Amniotic stem cell (primary cell): ENCODE measurements at regions not wholly inside any gene's neighbourhood (a gene's known extent, or its start where the extent isn't known, plus 50 kb on each side); places are given as distances from the start of the nearest gene placed in this dataset.
"Not testable (repeated sequence)": the region's sequence is repeated elsewhere in the genome, so short reads cannot be mapped to it uniquely, and the experiment has no call there.

Experiments
- DNase-seq: peaks from one replicate; lab custom pipeline; 2025; lab: John Stamatoyannopoulos, UW

GRCh38 chr7:46068159-46068558 lies 147.1 kb upstream of the IGFBP3 start:
- no peak for DNase-seq

GRCh38 chr7:46059308-46060020 lies 138.4 kb upstream of the IGFBP3 start:
- no peak for DNase-seq

GRCh38 chr7:46058086-46058823 lies 137.2 kb upstream of the IGFBP3 start:
- DNase-seq, result no peak

- DNase-seq, result no peak
Observed at GRCh38 chr7:46054915-46055314, 133.8 kb upstream of the IGFBP3 start.

GRCh38 chr7:46054272-46054671 lies 133.2 kb upstream of the IGFBP3 start:
- DNase-seq, result no peak

- DNase-seq, result no peak
Observed at GRCh38 chr7:46047581-46047980, 126.5 kb upstream of the IGFBP3 start.

GRCh38 chr7:46043338-46043737 lies 122.3 kb upstream of the IGFBP3 start:
- DNase-seq, result not testable (repeated sequence)

- not testable (repeated sequence) for DNase-seq
Observed at GRCh38 chr7:46039813-46040212, 118.7 kb upstream of the IGFBP3 start.

- DNase-seq, result no peak
Observed at GRCh38 chr7:46035166-46035565, 114.1 kb upstream of the IGFBP3 start.

- no peak for DNase-seq
Observed at GRCh38 chr7:46034056-46034768, 113.1 kb upstream of the IGFBP3 start.

- DNase-seq, result no peak
Observed at GRCh38 chr7:46033592-46033991, 112.5 kb upstream of the IGFBP3 start.

GRCh38 chr7:46032942-46033341 lies 111.9 kb upstream of the IGFBP3 start:
- DNase-seq, result no peak

GRCh38 chr7:46032353-46032752 lies 111.3 kb upstream of the IGFBP3 start:
- no peak for DNase-seq

- DNase-seq, result no peak
Observed at GRCh38 chr7:46029111-46029704, 108.1 kb upstream of the IGFBP3 start.

GRCh38 chr7:46028246-46028645 lies 107.2 kb upstream of the IGFBP3 start:
- DNase-seq, result no peak

GRCh38 chr7:46026741-46027140 lies 105.7 kb upstream of the IGFBP3 start:
- no peak for DNase-seq

- no peak for DNase-seq
Observed at GRCh38 chr7:46024263-46024916, 103.3 kb upstream of the IGFBP3 start.

- no peak for DNase-seq
Observed at GRCh38 chr7:46022397-46022796, 101.3 kb upstream of the IGFBP3 start.

- DNase-seq, result no peak
Observed at GRCh38 chr7:46015107-46015868, 94.2 kb upstream of the IGFBP3 start.

GRCh38 chr7:46011501-46011900 lies 90.4 kb upstream of the IGFBP3 start:
- DNase-seq, result no peak

- DNase-seq, result no peak
Observed at GRCh38 chr7:46011059-46011458, 90.0 kb upstream of the IGFBP3 start.
